NCI-H526 treated with DMSO at 0.1 percent for 48 hours (cell line): ENCODE measurements at regions not wholly inside any gene's neighbourhood (a gene's known extent, or its start where the extent isn't known, plus 50 kb on each side); places are given as distances from the start of the nearest gene placed in this dataset.
"Not testable (repeated sequence)": the region's sequence is repeated elsewhere in the genome, so short reads cannot be mapped to it uniquely, and the experiment has no call there.

Experiments
- DNase-seq: peaks from one replicate; lab custom pipeline; 2025; lab: John Stamatoyannopoulos, UW

- no peak for DNase-seq
These were observed 439.4 kb upstream of the PFKP start for GRCh38 chr10:2627969-2628368.

- DNase-seq, result no peak
These were observed 442.3 kb upstream of the PFKP start for GRCh38 chr10:2625094-2625493.

GRCh38 chr10:2623675-2624274 is 443.6 kb upstream of the PFKP start:
- DNase-seq, result no peak

GRCh38 chr10:2620827-2621521 is 446.4 kb upstream of the PFKP start:
- DNase-seq, result no peak

GRCh38 chr10:2619916-2620315 is 447.4 kb upstream of the PFKP start:
- no peak for DNase-seq

GRCh38 chr10:2619472-2619871 is 447.9 kb upstream of the PFKP start:
- peak; percentile 27 for DNase-seq

GRCh38 chr10:2618690-2619089 is 448.7 kb upstream of the PFKP start:
- DNase-seq, result no peak

- DNase-seq, result no peak
These were observed 451.1 kb upstream of the PFKP start for GRCh38 chr10:2616215-2616614.

- no peak for DNase-seq
These were observed 455.7 kb upstream of the PFKP start for GRCh38 chr10:2611603-2612002.

- no peak for DNase-seq
These were observed 456.4 kb upstream of the PFKP start for GRCh38 chr10:2610946-2611345.

- DNase-seq, result no peak
These were observed 462.5 kb upstream of the PFKP start for GRCh38 chr10:2604891-2605290.

- DNase-seq, result no peak
These were observed 467.8 kb upstream of the PFKP start for GRCh38 chr10:2599571-2599970.

GRCh38 chr10:2592360-2593160 is 474.8 kb upstream of the PFKP start:
- no peak for DNase-seq

- no peak for DNase-seq
These were observed 478.2 kb upstream of the PFKP start for GRCh38 chr10:2589196-2589595.

GRCh38 chr10:2584385-2584784 is 483.0 kb upstream of the PFKP start:
- DNase-seq, result no peak

- DNase-seq, result no peak
These were observed 490.5 kb upstream of the PFKP start for GRCh38 chr10:2576892-2577291.

GRCh38 chr10:2575460-2575859 is 491.9 kb upstream of the PFKP start:
- no peak for DNase-seq

- DNase-seq, result no peak
These were observed 494.7 kb upstream of the PFKP start for GRCh38 chr10:2572611-2573010.

GRCh38 chr10:2556883-2557282 is 510.5 kb upstream of the PFKP start:
- no peak for DNase-seq

- DNase-seq, result no peak
These were observed 519.3 kb upstream of the PFKP start for GRCh38 chr10:2548071-2548470.

- no peak for DNase-seq
These were observed 519.7 kb upstream of the PFKP start for GRCh38 chr10:2547606-2548005.

GRCh38 chr10:2546894-2547293 is 520.5 kb upstream of the PFKP start:
- not testable (repeated sequence) for DNase-seq

GRCh38 chr10:2543974-2544373 is 523.4 kb upstream of the PFKP start:
- DNase-seq, result no peak
